Fibroblast of skin of scalp (primary cell): ENCODE measurements at regions not wholly inside any gene's neighbourhood (a gene's known extent, or its start where the extent isn't known, plus 50 kb on each side); places are given as distances from the start of the nearest gene placed in this dataset.

ENCODE experiments used
- DNase-seq: peaks from one replicate; pipeline ENCODE4 v3.0.0-alpha.2; 2013

DNA sequence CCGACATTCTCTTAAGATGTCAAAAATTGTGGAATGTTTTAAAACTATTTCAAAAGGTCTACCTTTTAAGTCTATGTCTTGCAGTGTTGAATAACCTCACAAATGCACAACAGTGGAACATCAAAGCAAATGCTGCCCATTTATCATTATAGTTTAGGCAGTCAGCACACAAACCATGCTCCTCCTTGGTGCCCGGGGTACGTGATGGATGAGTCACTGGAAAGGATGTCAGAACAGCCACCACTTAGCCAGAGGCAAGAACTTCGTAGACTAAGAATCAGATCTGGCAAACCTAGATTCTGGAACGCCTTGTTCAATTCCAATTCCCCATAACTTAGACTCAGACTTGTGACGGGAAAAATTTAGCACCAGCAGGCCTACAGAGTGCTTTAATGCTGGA, 343.6 kb downstream of the FGF9 start:
- DNase-seq: no peak

DNA sequence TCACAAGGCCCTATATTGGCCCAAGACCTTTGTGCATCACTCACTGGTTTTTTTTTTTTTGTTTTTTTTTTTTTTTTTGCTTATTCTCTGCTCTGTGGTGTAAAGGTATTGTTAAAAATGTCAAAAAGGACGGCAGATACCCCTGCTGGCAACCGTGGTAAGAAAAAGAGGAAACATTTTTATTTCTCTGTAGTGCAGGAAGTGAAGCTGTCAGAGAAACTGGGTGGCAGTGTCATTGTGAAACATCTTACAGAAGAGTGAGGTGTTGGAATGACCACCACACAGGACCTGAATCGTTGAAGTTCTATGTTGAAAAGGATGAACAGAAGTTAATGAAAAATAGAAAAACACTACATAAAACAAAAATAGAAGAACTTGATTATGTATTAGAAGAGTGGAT, 346.4 kb downstream of the FGF9 start:
- no peak for DNase-seq

DNA sequence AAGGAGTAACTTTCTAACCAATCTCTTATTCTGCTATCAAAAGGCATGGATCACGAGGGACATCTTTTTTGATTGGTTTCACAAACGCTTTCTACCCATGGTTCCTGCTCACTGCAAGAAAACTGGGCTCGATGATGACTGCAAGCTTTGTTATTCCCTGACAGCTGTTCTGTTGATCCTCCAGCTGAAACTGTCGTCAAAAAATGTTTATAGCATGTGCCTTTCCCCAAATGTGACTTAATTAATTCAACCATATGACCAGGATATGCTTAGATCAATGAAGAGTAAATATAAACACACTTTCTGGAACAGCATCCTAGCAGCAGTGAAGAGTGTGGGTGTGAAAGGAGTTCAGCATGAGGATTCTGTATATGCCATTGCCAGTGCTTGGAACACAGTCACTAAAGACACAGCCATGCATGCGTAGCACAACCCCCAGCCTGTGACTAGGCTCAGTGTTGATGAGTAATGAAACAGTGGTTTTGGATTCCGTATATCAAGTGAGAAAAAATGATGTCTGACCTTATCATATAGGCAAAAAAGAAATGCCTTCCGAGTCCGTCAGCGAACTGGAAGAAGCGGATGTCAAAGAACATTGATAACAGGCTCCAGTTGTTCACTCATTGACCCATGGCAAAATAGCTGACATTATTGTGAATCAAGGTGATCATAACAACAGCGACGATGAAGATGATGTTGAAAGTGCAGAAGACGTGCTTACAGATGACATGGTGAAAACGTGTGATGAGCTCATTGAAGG, 347.4 kb downstream of the FGF9 start:
- DNase-seq: no peak

DNA sequence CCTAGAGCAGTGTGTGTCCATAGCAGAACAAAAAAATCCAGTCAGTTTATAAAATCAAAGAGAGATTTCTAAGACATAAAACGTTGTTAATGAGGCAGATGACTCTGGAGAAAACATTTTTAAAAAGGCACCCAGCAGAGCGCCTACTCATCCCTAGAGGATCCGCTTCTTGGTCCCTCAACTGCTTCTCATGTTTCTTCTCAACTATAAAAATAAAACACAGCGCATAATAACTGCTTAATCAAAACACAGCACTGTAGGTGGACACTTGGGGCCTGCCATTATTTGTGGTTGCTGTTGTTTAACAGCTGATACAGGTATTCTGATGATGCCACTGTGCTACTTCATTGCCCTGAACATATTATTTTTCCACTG, 347.9 kb downstream of the FGF9 start:
- DNase-seq: no peak

DNA sequence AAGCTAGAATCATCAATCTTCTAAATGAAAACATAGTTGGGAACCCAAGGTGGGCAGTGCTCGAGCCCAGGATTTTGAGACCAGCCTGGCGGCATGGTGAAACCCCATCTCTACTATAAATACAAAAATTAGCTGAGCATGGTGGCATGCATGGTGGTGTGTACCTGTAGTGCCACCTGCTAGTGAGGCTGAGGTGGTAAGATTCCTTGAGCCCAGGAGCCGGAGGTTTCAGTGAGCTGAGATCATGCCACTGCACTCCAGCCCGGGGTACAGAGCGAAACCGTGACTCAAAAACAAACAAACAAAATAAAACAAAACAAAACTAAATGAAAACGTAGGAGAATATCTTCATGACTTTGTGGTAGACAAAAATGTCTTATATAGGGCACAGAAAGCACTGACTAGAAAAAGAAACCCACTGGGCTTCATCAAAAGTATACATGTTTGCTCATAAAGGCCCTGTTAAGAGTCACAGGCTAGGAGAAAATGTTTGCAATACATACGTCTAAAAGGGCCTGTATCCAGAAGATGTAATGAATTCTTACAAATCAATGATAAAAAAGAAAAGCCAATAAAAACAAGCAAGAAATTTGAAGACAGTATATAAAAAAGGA, 353.6 kb downstream of the FGF9 start:
- no peak for DNase-seq

DNA sequence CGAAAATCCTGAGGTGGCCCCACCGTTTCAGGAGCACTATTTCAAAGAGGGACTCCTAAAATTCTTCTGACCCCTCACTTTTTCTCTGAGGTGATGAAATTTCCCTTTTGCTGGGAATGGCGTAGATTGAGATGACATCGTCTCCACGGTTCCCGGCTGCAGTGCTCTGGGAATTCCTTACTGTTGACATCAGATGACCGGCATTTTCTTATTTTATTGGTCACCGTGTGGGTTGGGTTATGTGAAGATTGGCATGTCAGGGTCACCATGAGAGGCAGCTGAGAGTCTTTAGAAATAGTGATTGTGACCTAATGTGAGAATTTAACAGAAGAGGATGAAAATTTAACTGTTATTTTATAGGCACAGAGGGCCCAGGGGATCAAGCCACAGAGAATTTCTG, 356.7 kb downstream of the FGF9 start:
- DNase-seq: no peak

DNA sequence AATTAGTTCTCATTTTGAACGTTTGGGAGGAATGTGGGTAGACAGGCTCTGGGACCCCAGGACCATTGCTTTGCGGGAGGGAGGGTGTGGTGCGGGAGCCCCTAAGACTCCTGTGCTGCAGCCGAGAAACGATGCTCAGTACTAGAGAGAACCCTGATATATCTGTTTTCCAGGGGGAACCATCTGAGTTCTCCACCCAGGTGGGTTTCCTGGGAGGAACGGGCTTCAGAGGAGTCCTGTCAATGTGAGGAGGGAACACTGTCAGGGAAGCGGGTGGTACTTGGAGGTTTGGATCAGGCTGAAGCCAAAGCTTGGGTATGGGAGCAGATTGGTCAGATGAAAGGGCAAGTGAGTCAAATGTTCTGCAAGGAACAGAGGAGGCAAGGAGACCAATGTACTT, 358.0 kb downstream of the FGF9 start:
- DNase-seq: no peak

DNA sequence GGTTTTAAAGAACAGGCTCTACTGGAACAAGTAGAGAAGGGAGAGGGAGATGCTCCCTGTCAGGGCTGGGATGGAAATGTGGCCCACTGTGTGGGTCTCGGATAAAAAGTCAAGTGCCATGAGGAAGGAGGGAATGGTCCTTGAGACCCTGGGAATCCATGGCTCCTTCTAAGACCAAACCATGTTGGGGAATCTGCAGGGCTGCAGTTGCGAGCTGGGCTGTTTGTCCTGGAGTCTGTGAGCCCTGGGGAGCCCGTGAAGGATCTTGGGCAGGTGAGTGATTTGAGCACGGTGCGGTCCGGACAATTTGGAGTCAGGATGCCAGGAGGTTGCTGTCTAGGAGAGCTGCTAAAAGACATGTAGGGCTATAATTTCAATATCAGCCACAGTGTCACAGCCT, 359.4 kb downstream of the FGF9 start:
- DNase-seq: no peak

DNA sequence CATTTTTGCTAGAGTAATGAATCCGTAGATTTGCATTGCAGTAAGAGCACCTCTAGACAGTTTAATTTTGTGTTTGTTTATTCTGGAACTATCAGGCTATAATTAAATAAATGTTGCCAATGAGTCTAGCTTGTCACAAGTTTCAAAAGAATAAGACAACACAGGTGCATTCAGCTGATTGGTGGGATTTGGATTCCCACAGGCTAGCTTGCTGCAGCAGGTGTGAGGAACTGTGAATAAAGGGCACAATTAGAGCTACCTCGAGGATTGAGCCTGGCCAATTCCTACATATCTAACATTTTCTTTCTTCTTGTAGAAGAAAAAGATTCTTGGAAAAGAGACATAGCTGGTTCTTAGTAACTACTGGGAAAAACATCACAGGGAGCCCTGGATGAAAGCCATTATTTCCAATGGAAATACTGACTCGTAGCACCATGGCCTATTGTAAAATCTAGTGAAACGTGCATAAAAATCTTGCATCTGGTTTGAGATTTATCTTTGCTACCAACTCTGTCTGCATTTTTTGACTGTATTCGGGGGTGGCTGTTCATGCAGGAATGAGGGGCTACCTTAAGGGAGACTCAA, 360.9 kb downstream of the FGF9 start:
- no peak for DNase-seq

DNA sequence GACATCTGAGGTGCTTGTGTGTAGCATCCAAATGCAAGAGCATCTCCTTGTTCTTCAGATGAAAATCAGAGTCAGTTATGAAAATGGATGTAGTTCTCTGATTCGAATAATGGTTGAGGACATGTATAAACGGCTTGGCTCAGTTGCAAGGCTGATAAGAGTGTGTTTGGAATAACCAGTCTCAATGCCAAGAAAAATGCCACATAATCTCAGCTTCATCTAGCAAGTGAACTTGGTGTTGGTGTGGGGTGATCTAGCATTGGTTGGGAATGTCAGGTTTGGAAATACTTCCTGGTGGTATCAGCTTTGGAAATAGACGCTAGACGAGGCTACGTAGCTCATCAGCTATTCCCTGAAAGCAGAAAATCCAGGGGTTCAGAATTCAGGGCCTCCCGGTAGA, 362.0 kb downstream of the FGF9 start:
- DNase-seq: no peak

DNA sequence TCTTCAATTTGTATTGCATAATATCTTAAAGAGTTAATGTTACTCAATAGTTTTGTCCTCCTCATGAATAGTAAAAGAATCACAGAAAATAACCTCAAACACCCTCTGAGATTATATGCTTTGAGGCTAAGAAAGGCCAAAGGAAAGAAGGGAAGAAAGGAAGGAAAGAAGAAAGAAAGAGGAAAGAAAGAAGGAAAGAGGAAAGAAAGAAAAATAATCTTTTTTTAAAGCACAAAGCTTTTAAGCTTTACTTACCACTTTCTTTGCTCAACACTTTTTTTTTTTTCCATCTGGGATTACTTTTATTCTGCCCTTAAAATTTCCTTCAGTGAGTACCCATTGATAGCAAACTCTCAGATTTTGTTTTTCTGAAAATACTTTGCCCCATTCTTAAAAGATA, 369.1 kb downstream of the FGF9 start:
- no peak for DNase-seq

DNA sequence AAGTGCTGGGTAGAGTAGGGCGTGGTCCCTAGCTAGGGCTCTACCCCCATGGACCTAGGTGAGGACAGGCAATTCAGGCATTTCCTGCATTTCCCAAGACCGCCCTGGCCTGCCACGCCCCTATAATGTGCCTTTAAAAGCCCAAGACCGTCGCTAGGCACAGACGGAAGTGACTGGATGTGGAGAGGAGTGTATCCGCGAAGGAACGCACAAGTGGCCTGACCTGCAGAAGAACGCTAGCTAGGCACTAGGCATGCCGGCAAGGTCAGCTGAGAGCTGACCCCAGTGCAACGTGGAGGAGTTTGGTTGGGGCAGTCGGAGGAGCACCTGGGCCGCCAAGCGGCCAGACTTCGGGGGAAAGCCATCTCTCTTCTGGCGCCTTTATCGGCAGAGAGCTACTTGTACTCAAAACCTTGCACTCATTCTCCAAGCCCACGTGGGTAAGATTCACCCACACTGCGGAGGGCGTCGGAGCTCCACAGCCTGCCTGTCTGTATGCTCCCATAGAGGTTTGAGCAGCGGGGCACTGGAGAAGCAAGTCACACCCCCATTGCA, 370.0 kb downstream of the FGF9 start:
- no peak for DNase-seq

DNA sequence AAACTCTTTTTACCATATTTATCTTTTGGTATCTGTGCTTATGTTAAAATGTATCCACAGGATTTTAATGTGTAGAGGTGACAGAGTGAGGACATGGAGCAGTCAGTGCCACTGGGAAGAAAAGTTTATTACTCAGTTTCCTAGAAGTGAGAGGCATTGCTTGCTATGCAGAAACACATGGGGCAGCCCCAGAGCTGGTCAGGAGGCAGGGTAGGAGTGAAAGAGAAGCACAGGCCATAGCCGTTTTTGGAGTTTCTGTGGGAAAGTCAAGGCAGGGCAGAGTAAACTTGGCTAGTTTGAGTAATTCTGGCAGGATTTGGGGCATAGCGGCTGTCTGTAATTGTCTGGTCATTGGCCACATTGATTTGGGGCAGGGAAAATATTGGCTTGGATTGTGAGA, 370.9 kb downstream of the FGF9 start:
- DNase-seq: no peak

DNA sequence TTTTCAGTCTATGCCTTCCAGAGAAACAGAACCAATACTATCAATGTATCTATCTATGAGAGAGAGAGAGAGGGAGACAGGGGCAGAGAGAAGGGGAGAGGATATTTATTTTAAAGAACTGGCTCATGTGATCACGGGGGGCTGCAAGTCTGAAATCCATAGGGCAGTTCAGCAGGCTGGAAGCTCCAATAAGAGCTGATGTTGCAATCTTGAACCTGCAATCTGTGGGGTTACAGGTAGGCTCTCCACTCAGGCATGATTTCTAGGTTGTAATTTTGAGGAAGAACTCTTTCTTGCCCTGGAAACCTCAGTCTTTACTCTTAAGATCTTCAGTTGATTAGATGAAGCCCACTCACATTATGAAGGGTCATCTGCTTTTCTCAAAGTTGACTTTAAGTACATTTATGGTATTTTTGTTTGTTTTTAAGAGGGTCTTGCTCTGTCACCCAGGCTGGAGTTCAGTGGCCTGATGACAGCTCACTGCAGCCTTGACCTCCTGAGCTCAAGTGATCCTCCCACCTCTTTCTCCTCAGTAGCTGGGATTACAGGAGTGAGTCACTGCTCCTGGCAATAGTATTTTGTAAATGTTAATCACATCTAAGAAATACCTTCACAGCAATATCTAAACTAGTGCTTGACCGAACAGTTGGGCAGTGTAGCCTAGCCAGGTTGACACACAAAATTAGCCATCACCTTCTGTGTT, 376.4 kb downstream of the FGF9 start:
- no peak for DNase-seq

DNA sequence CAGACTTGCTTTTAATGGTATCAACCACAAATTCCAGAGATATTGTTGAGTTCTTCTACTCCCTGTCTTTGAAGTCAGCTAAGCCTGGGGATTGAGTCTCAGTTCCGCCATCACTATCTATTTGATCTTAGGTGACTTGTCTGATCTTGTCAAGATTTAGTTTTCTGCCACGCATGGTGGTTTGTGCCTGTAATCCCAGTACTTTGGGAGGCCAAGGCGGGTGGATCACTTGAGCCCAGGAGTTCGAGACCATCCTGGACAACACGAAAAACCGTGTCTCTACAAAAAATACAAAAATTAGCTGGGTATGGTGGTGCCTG, 376.9 kb downstream of the FGF9 start:
- DNase-seq: no peak

DNA sequence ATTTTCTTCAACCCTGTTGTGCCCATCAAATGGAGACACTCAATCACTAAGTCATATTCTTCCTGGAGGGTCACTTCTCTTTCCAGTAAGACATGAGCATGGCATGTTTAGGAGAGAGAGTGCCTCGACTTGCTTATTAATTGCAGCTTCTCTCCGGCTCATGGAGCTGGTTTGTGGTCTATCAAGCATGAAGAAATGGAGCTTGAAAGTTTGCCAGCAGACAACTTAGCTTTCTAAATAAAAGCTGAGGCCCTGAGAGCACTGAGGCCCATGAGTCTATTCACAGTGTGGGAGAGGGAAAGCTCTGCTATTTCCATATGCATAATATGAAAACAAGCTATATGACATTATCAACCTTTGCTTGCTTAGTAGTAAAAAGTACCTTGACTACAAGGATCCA, 378.5 kb downstream of the FGF9 start:
- peak; percentile 2 for DNase-seq

DNA sequence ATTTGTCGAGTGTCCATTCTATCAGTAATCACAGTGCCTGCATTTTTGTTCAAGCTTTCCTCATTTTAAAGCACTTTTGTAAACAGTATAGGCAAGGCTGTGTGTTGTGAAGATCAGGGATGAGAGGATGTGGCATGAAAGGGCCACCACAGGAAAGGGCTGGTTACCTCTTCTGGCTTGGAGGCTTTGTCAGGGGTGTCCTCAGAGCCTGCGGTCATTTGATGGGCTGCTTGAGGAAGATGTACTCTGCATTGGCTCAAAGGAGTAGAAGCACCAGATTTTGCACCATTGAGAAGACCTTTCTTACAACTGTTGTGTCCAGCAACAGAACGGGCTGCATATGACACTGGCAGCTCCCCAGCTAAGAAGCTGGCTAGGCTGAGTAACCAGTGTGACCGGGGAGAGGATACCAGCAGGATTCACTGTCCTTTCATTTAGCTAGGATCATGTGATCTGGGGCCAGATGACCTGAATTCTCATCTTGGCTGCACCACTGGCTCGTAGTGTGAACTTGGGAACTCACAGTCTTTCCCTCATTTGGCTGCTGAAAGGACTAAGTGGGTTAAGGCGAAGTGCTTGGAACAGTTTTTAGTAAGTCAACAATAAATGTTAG, 380.2 kb downstream of the FGF9 start:
- no peak for DNase-seq

DNA sequence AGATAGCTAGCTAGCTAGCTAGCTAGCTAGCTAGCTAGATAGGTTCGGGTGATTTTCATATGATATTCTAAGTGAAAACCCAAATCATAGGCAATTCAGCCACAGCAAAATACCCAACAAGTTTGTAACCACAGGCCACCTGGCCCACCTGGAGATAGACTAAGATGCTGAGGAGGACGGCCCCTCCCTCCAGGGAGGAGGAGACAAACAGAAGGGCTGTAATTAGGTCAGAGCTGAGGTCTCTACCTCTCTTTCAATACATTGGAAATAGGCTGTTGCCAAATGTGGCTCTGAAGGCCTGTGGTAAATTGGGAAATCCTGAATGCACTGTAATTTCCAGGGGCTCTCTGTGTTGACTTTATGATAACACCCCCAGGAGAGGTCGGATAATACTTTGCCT, 382.2 kb downstream of the FGF9 start:
- DNase-seq: no peak

DNA sequence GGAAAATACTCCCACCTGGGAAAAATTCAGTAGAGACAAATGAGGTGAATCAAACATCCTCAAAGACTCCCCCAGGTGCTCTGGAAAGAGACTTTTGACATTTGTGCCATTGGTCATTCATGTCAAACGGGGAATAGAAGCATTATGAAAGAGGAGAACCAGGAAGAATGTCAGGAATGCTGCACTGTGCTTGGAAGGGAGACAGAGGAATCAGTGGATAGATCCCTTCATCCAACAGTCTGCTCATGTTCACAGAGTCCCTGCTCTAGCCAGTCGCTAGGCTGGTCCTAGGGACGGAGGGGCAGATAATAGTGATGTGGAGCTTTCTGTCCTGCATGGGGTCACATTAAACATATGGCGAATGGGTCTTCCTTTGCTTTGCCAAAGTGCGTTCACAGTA, 384.4 kb downstream of the FGF9 start:
- no peak for DNase-seq

DNA sequence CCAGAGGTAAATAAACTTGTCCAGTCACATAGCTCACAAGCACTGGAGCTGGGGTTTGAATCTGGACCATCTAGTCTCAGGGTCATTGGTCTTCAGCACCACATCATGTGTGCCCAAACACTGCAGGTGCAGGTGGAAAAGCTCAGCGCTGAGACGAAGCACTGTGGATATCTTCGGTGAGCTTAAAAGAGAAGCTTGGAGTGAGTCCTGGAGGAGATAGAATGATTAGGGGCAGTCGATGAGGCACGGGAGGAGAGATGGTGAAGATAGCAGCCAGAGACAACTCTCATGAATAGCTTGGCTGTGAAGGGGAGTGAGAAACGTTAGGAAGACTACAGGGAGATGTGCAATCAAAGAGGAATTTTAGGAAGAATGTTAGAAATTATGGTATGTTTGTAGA, 389.3 kb downstream of the FGF9 start:
- no peak for DNase-seq

DNA sequence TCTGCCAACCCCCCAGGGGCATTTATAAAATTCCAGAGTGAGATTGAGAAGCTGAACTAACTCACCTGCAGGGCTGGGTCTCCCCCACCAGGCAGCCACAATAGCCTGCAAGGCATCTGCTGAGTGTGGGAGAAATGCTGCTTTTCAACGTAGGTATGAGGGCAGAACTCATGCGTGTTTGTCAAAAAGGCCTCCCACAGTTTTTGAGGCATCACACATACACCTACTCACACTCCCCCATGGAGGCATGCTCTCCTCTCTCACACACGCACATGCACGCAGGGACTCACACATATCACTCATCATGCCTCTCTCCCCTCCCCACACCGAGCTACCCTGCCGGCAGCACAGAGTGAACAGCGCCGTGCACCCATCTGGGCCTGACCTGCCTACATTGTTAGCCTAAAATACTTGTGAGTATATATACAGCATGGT, 390.5 kb downstream of the FGF9 start:
- no peak for DNase-seq

DNA sequence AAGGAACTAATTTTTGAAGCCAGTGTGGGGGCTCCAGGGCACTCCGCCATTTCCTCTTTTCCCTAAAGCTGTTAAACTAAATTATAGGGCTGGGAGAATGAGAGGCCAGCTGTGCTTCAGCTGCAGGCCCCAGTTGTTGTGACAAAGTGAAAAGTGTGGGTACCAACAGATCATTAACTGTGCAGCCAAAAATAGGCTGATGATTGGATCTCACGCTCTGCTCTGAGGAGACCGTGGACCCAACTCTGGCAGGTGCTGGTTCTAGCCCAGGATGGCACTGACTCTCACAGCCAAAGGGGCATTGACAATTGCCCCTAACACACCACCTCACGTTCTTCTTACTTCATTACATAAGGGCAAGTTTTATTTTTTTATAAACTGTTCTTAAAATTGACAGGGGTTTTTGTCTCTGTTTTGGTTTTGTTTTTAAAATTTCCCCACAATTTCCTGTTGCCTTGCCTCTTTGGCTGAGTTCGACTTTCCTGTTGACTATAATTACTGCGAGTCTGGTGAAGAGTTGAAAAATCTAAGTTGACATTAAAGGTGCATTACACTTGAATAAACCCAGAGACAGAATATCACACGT, 391.0 kb downstream of the FGF9 start:
- DNase-seq: no peak
